IMR-90 (cell line): ENCODE measurements at regions not wholly inside any gene's neighbourhood (a gene's known extent, or its start where the extent isn't known, plus 50 kb on each side); places are given as distances from the start of the nearest gene placed in this dataset.

Experiments used
- ATAC-seq: fragments of 200-7000 bp; cut with Tn5 transposase; 2 replicates; pipeline ENCODE4 v1.9.1; 2020; ENCODE audit warnings: low read depth, mild to moderate bottlenecking, moderate library complexity
- BruUV-seq: library from RNA; stranded (reverse); fragments of 400-500 nt; replicated peaks from 2 replicates; lab custom pipeline; 2021; lab: Mats Ljungman, UMichigan
- CTCF ChIA-PET: fragments of 300-600 bp; formaldehyde crosslinking; extraction: SDS; loops from one replicate; lab custom pipeline; 2021; ENCODE audit warnings: antibody characterized with exemption; lab: Yijun Ruan, JAX
- POLR2A ChIA-PET: fragments of 300-600 bp; sonication (Branson Sonifier 250); formaldehyde crosslinking; loops from one replicate; lab custom pipeline; 2022; ENCODE audit warnings: antibody characterized with exemption; ENCODE audit not compliant: unreplicated experiment; lab: Charles Lee
- DNase-seq: peaks from one replicate; pipeline ENCODE4 v3.0.0; 2013
- H2AFZ ChIP-seq: replicated peaks from 2 replicates; pipeline ENCODE3; 2013; ENCODE audit warnings: low read length, mild to moderate bottlenecking; ENCODE audit not compliant: poor library complexity
- H2AK5ac ChIP-seq: 2 replicates; pipeline ENCODE4 v1.6.1; 2013; ENCODE audit warnings: low read depth, low read length, inconsistent platforms
- H2AK9ac ChIP-seq: replicated peaks from 2 replicates; pipeline ENCODE3; 2013; ENCODE audit warnings: mild to moderate bottlenecking, low read depth, low read length, moderate library complexity; ENCODE audit not compliant: poor library complexity
- H2BK120ac ChIP-seq: 2 replicates; pipeline ENCODE4 v1.6.1; 2013; ENCODE audit warnings: low read depth, low read length, inconsistent platforms
- H2BK15ac ChIP-seq: 3 replicates; pipeline ENCODE4 v1.6.1; 2013; ENCODE audit warnings: low read depth, low read length, inconsistent platforms
- H2BK20ac ChIP-seq: 2 replicates; pipeline ENCODE4 v1.6.1; 2013; ENCODE audit warnings: low read depth, mild to moderate bottlenecking, inconsistent platforms, low read length, moderate library complexity
- H2BK5ac ChIP-seq: 2 replicates; pipeline ENCODE4 v1.6.1; 2013; ENCODE audit warnings: mild to moderate bottlenecking, low read depth, low read length, inconsistent platforms; ENCODE audit not compliant: poor library complexity, severe bottlenecking
- H3K14ac ChIP-seq: replicated peaks from 2 replicates; pipeline ENCODE4 v1.6.1; 2013; ENCODE audit warnings: low read depth, low read length, inconsistent platforms
- H3K18ac ChIP-seq: 2 replicates; pipeline ENCODE4 v1.6.1; 2013; ENCODE audit warnings: low read depth, low read length, control low read depth
- H3K23ac ChIP-seq: 2 replicates; pipeline ENCODE4 v1.6.1; 2013; ENCODE audit warnings: low read depth, low read length, inconsistent platforms
- H3K27ac ChIP-seq: 2 replicates; pipeline ENCODE4 v1.5.1; 2013; ENCODE audit warnings: mild to moderate bottlenecking, control low read depth, low read length; ENCODE audit not compliant: insufficient read depth
- H3K27me3 ChIP-seq: 2 replicates; pipeline ENCODE4 v1.6.1; 2013; ENCODE audit warnings: low read length; ENCODE audit not compliant: control insufficient read depth, insufficient read depth
- H3K36me3 ChIP-seq: 2 replicates; pipeline ENCODE4 v1.6.1; 2013; ENCODE audit warnings: low read length, mixed read lengths; ENCODE audit not compliant: control insufficient read depth, insufficient read depth
- H3K4ac ChIP-seq: 2 replicates; pipeline ENCODE4 v1.6.1; 2013; ENCODE audit warnings: low read depth, low read length, inconsistent platforms
- H3K4me1 ChIP-seq: 2 replicates; pipeline ENCODE4 v1.6.1; 2013; ENCODE audit warnings: low read length, mixed read lengths; ENCODE audit not compliant: control insufficient read depth, insufficient read depth
- H3K4me2 ChIP-seq: 2 replicates; pipeline ENCODE4 v1.6.1; 2013; ENCODE audit warnings: low read depth, mild to moderate bottlenecking, control low read depth, low read length, moderate library complexity
- H3K4me3 ChIP-seq: 2 replicates; pipeline ENCODE4 v1.5.1; 2013; ENCODE audit warnings: low read depth, mild to moderate bottlenecking, control low read depth, low read length, moderate library complexity; ENCODE audit not compliant: insufficient read depth
- H3K56ac ChIP-seq: 2 replicates; pipeline ENCODE4 v1.6.1; 2013; ENCODE audit warnings: low read length, inconsistent platforms; ENCODE audit not compliant: insufficient read depth; ENCODE audit errors: extremely low read depth
- H3K79me1 ChIP-seq, 2 experiments: 2 replicates each; pipeline ENCODE4 v1.6.1; 2013; ENCODE audit warnings: low read length in 2 of 2, inconsistent platforms in 1 of 2, low read depth in 1 of 2
- H3K9ac ChIP-seq: 2 replicates; pipeline ENCODE4 v1.6.1; 2013; ENCODE audit warnings: low read depth, low read length, control low read depth
- H3K9me1 ChIP-seq: 2 replicates; pipeline ENCODE4 v1.6.1; 2013; ENCODE audit warnings: low read length, inconsistent platforms; ENCODE audit not compliant: insufficient read depth
- H3K9me3 ChIP-seq: 2 replicates; pipeline ENCODE4 v1.6.1; 2013; ENCODE audit warnings: low read length; ENCODE audit not compliant: control insufficient read depth, insufficient read depth
- H4K20me1 ChIP-seq: 2 replicates; pipeline ENCODE4 v1.6.1; 2013; ENCODE audit warnings: low read length, inconsistent platforms; ENCODE audit not compliant: insufficient read depth
- H4K5ac ChIP-seq: 2 replicates; pipeline ENCODE4 v1.6.1; 2013; ENCODE audit warnings: mild to moderate bottlenecking, low read depth, low read length, control low read depth
- H4K8ac ChIP-seq, 2 experiments: 2 replicates each; pipeline ENCODE4 v1.6.1; 2013; ENCODE audit warnings: low read depth in 2 of 2, low read length in 2 of 2, control low read depth in 1 of 2, inconsistent platforms in 1 of 2
- H4K91ac ChIP-seq: 2 replicates; pipeline ENCODE4 v1.6.1; 2013; ENCODE audit warnings: low read depth, low read length, inconsistent platforms; ENCODE audit not compliant: insufficient read depth
- BHLHE40 ChIP-seq: fragments of 150-350 bp; IDR thresholded peaks from 2 replicates; pipeline ENCODE4 v1.6.1; 2016; ENCODE audit warnings: mild to moderate bottlenecking, low read depth, low read length
- CHD1 ChIP-seq: IDR thresholded peaks from 2 replicates; pipeline ENCODE4 v1.6.1; 2012; ENCODE audit warnings: low read depth, low read length, improper control_type of control experiment
- MAFK ChIP-seq: IDR thresholded peaks from 2 replicates; pipeline ENCODE4 v1.6.1; 2012; ENCODE audit warnings: low read depth, low read length, improper control_type of control experiment
- NFE2L2 ChIP-seq: fragments of 150-350 bp; IDR thresholded peaks from 2 replicates; pipeline ENCODE4 v1.6.1; 2016; ENCODE audit warnings: low read depth, mild to moderate bottlenecking, low read length
- RAD21 ChIP-seq: IDR thresholded peaks from 2 replicates; pipeline ENCODE4 v1.6.1; 2012; ENCODE audit warnings: low read length, improper control_type of control experiment
- RFX5 ChIP-seq: IDR thresholded peaks from 2 replicates; pipeline ENCODE4 v1.8.0; 2012; ENCODE audit warnings: low read depth, mild to moderate bottlenecking, low read length, moderate library complexity
- WGBS, 2 experiments: methylation state at CpG; one replicate each; pipeline versions ENCODE4 v1.1.5 to v1.1.7; 2013; ENCODE audit warnings: missing lambda C conversion rate in 2 of 2; ENCODE audit not compliant: insufficient read length in 1 of 2; ENCODE audit errors: extremely low coverage in 2 of 2; 5-methylcytosine and 5-hydroxymethylcytosine counted together
- dilution Hi-C: fragments of 300-500 bp; cut with HindIII; formaldehyde crosslinking; loops from one replicate; pipeline ENCODE4 v1.14.3; 2018; ENCODE audit warnings: low sequenced_read_pairs; ENCODE audit not compliant: unreplicated experiment
- in situ Hi-C: fragments of 300-500 bp; cut with MboI; formaldehyde crosslinking; loops from 3 replicates; pipeline ENCODE4 v1.14.3; 2019; ENCODE audit warnings: low sequenced_read_pairs, inconsistent platforms, mixed read lengths
- intact Hi-C: fragments of 100-400 bp; cut with micrococcal nuclease; formaldehyde crosslinking; loops from 2 replicates; pipeline ENCODE4 v1.10.0; 2022

- H2BK5ac ChIP-seq: no peak overlapping the region
- BruUV-seq: no TSS peak
- H2AK9ac ChIP-seq: no peak overlapping the region
- ChIA-PET POLR2A (no interaction called here), CTCF (no interaction called here)
- no peak overlapping the region for H3K4me3 ChIP-seq
- dilution Hi-C loops (no loop called here), in situ Hi-C loops (no loop called here), intact Hi-C loops (no loop called here)
- H3K27me3 ChIP-seq: no peaks in the 10 kb centered on the region
- H2AK5ac ChIP-seq: no peak overlapping the region
- TF ChIP-seq BHLHE40 (no peak), RFX5 (no peak), CHD1 (no peak), RAD21 (no peak), NFE2L2 (no peak), MAFK (no peak)
- no peak overlapping the region for H3K9ac ChIP-seq
- H3K9me3 ChIP-seq: no peaks in the 10 kb centered on the region
- H3K23ac ChIP-seq: no peak overlapping the region
- no peak overlapping the region for H3K27ac ChIP-seq
- H4K8ac ChIP-seq: no peak overlapping the region
- DNase-seq: no peak
- no peaks in the 10 kb centered on the region for H4K20me1 ChIP-seq
- H2BK120ac ChIP-seq: no peak overlapping the region
- H2BK20ac ChIP-seq: no peak overlapping the region
- WGBS, 2 experiments: no CpG with 5 or more reads among the region's 5 CpGs
- no peak overlapping the region for H3K14ac ChIP-seq
- H3K4me2 ChIP-seq: no peak overlapping the region
- no peak overlapping the region for H4K91ac ChIP-seq
- H3K4ac ChIP-seq: no peak overlapping the region
- H3K9me1 ChIP-seq: no peaks in the 10 kb centered on the region
- ATAC-seq: no peak
- no peaks in the 10 kb centered on the region for H3K4me1 ChIP-seq
- no peak overlapping the region for H3K56ac ChIP-seq
- H4K5ac ChIP-seq: no peak overlapping the region
- no peaks in the 10 kb centered on the region for H3K36me3 ChIP-seq
- no peak overlapping the region for H2AFZ ChIP-seq
- H3K79me1 ChIP-seq: no peaks in the 10 kb centered on the region
- H2BK15ac ChIP-seq: no peak overlapping the region
- no peak overlapping the region for H3K18ac ChIP-seq
These were observed 552.8 kb downstream of the CAAP1 start for GRCh38 chr9:26339796-26340195.
